ENCODE measurements at regions not wholly inside any gene's neighbourhood (a gene's known extent, or its start where the extent isn't known, plus 50 kb on each side); places are given as distances from the start of the nearest gene placed in this dataset.

DNA sequence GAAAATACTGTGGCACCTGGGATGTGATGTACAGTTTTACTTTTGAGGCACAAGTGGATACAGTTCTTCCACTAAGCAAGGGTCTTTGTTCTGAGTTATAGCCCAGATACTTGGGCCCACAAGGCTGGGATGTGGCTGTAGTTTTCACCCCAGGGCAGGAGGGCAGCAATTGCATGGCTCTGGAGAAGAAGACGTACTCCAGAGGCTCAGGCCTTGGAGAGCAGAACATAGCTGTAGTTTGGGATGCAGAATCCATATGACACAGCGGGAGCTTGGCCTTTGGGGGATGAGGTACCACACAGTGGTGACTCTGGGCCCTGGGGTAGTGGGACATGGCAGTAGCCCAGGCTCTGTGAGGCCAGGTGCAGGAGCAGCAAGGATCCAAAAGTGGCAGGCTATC is 110.8 kb upstream of the FSTL4 start:
- no peak overlapping the region for H3K4me3 ChIP-seq (ENCODE audit: low read length)
- no peak for DNase-seq (ENCODE audit: low read depth)
- TF ChIP-seq, protein P1, sequence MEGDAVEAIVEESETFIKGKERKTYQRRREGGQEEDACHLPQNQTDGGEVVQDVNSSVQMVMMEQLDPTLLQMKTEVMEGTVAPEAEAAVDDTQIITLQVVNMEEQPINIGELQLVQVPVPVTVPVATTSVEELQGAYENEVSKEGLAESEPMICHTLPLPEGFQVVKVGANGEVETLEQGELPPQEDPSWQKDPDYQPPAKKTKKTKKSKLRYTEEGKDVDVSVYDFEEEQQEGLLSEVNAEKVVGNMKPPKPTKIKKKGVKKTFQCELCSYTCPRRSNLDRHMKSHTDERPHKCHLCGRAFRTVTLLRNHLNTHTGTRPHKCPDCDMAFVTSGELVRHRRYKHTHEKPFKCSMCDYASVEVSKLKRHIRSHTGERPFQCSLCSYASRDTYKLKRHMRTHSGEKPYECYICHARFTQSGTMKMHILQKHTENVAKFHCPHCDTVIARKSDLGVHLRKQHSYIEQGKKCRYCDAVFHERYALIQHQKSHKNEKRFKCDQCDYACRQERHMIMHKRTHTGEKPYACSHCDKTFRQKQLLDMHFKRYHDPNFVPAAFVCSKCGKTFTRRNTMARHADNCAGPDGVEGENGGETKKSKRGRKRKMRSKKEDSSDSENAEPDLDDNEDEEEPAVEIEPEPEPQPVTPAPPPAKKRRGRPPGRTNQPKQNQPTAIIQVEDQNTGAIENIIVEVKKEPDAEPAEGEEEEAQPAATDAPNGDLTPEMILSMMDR (IDR thresholded peaks at IDR 0.05; ENCODE audit: insufficient read depth, low read depth, low read length, missing control alignments): no peak

DNA sequence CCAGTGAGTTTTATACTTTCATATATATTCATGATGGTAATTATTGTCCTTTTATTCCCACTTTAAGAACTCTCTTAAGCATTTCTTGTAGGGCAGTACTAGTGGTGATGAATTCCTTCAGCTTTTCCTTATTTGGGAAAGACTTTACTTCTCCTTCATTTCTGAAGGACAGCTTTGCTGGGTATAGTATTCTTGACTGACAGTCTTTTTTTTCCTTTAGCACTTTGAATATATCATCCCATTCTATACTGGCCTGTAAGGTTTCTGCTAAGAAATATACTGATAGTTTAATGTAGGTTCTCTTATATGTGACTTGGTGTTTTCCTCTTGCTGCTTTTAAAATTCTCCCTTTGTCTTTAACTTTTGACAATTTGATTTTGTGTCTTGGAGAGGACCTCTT is 109.0 kb upstream of the FSTL4 start:
- H3K4me3 ChIP-seq (ENCODE audit: low read length): no peak overlapping the region
- TF ChIP-seq, protein P1 (IDR thresholded peaks at IDR 0.05; ENCODE audit: insufficient read depth, low read depth, low read length, missing control alignments): no peak
- DNase-seq (ENCODE audit: low read depth): no peak

DNA sequence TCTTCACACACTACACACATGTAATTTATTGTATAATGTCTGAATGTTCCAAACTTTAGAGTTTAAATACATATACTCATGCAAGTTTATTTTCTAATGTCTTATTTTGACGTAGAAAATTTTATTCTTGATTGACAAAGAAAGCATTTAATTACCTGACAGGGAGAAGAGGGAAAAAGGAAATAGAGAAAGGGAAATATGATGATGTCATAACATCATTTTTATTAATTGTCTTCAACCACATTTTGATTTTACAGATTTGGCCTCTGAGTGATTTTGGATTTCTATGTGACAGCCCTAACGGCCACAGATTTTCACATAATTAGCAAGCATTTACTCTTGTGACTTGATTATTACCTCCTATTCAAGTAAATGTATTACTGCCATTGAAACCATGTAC is 106.1 kb upstream of the FSTL4 start:
- H3K4me3 ChIP-seq (ENCODE audit: low read length): no peak overlapping the region
- no peak for DNase-seq (ENCODE audit: low read depth)
- TF ChIP-seq, protein P1 (IDR thresholded peaks at IDR 0.05; ENCODE audit: insufficient read depth, low read depth, low read length, missing control alignments): no peak

DNA sequence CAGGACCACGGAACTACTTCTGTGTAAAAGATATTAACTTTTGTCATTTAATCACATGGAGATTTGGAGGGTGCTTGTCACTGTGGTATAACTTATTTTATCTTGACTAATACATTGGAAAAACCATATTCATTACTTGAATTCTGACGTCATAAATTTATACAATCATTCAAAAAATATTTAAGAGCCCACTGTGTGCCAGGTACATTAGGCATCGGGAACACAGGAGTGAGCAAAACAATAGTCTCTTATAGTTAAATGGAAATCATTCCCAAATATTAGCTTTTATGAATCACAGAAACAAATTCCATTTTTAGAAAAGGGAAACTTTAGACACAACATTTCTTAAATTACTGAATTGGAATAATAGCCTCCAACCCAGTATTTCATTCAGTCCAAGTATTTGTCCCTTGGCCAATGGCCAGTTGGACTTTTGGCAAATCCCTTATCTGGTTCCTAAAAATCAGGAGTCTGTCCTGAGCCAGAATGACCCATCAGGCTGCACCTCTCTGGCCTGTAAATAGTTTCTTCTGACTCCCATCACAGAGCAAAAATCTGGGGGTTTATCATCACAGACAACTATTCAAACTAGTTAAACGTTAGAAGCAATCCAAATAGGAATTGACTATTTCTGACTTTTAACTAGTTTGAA is 104.3 kb upstream of the FSTL4 start:
- TF ChIP-seq, protein P1 (IDR thresholded peaks at IDR 0.05; ENCODE audit: insufficient read depth, low read depth, low read length, missing control alignments): no peak
- DNase-seq (ENCODE audit: low read depth): no peak
- H3K4me3 ChIP-seq (ENCODE audit: low read length): no peak overlapping the region

DNA sequence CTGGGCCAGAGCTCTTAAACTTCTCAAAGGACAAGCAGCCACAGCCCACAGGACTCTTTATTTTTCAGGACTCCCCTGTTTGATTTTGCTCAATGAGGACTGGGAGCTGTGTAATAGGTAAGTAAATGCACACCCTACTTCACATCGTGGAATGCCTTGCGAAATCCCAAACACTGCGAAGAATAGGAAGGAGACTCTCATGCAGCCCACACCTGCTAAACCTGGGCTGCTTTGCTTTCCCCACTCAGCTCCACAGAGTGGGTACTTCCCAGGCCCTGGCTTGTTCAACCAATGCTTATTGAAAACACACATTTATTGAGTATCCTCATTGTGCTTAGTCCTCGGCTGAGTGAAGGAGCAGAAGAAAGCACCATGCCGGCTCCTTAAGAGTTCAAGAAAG is 103.3 kb upstream of the FSTL4 start:
- no peak overlapping the region for H3K4me3 ChIP-seq (ENCODE audit: low read length)
- no peak for DNase-seq (ENCODE audit: low read depth)
- TF ChIP-seq, protein P1 (IDR thresholded peaks at IDR 0.05; ENCODE audit: insufficient read depth, low read depth, low read length, missing control alignments): no peak

DNA sequence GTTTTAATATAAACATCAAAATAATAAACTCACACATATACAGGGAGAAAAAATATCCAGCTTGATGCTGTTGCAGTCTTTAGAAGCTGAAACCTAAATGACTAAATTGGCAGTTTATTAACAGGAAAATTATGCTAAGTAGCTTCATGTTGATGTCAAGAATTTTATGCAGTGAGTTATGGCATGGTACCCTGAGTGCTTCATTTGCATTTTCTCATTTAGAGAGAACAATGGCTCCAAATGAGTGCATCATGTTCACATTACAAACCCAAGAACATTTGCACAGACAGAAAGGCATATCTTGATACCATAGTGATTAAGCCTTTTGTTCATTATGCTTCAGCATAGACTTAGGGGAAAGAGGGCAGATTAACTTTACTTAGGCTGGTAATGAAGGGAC is 102.9 kb upstream of the FSTL4 start:
- TF ChIP-seq, protein P1 (IDR thresholded peaks at IDR 0.05; ENCODE audit: insufficient read depth, low read depth, low read length, missing control alignments): no peak

More for the DNA sequence above, 102.9 kb upstream of the FSTL4 start:
- no peak for DNase-seq (ENCODE audit: low read depth)
- H3K4me3 ChIP-seq (ENCODE audit: low read length): no peak overlapping the region
